ENCODE measurements at regions not wholly inside any gene's neighbourhood (a gene's known extent, or its start where the extent isn't known, plus 50 kb on each side); places are given as distances from the start of the nearest gene placed in this dataset.

DNA sequence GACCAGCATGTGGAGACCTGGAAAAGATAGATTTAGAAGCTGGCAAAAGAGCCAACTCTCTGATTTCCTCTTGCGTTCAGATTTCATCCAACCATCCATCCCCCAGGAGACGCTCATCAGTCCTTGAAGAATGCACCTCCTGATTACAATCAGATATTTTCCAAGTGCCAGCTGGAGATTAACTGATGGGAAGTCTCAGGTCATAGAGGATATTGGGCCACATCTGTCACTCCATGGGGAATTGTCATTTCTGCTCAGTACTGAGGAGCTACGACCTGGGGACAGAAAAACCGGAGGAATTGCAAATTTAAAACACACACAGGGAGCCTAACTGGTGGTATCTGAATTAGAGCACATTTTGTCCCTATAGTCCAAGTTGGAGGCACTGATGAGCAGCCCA, 496.2 kb upstream of the SULF2 start:
- no peak for TF ChIP-seq POLR2A (IDR thresholded peaks at IDR 0.05)
- TF ChIP-seq, protein P1, sequence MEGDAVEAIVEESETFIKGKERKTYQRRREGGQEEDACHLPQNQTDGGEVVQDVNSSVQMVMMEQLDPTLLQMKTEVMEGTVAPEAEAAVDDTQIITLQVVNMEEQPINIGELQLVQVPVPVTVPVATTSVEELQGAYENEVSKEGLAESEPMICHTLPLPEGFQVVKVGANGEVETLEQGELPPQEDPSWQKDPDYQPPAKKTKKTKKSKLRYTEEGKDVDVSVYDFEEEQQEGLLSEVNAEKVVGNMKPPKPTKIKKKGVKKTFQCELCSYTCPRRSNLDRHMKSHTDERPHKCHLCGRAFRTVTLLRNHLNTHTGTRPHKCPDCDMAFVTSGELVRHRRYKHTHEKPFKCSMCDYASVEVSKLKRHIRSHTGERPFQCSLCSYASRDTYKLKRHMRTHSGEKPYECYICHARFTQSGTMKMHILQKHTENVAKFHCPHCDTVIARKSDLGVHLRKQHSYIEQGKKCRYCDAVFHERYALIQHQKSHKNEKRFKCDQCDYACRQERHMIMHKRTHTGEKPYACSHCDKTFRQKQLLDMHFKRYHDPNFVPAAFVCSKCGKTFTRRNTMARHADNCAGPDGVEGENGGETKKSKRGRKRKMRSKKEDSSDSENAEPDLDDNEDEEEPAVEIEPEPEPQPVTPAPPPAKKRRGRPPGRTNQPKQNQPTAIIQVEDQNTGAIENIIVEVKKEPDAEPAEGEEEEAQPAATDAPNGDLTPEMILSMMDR (IDR thresholded peaks at IDR 0.05) = no peak
